ENCODE measurements at regions not wholly inside any gene's neighbourhood (a gene's known extent, or its start where the extent isn't known, plus 50 kb on each side); places are given as distances from the start of the nearest gene placed in this dataset.
"Not testable (repeated sequence)": the region's sequence is repeated elsewhere in the genome, so short reads cannot be mapped to it uniquely, and the experiment has no call there.

GRCh38 chr9:42931045-42931444 is 747.6 kb downstream of the SPATA31A6 start:
- not testable (repeated sequence) for H3K36me3 Mint-ChIP-seq; H3K27ac Mint-ChIP-seq; H3K27me3 Mint-ChIP-seq; ATAC-seq (ENCODE audit: low read depth in 2 of 2); H3K9me3 Mint-ChIP-seq; DNase-seq; H3K4me1 Mint-ChIP-seq; H3K4me3 Mint-ChIP-seq

GRCh38 chr9:42937583-42938235 is 754.2 kb downstream of the SPATA31A6 start:
- not testable (repeated sequence) for H3K9me3 Mint-ChIP-seq; H3K36me3 Mint-ChIP-seq; DNase-seq; ATAC-seq (ENCODE audit: low read depth in 2 of 2); H3K27me3 Mint-ChIP-seq; H3K4me3 Mint-ChIP-seq; H3K4me1 Mint-ChIP-seq; H3K27ac Mint-ChIP-seq

- not testable (repeated sequence) for H3K27me3 Mint-ChIP-seq, H3K9me3 Mint-ChIP-seq
Observed at GRCh38 chr9:42947050-42947449, 763.6 kb downstream of the SPATA31A6 start.

GRCh38 chr9:42951239-42951638 is 767.8 kb downstream of the SPATA31A6 start:
- H3K27ac Mint-ChIP-seq; H3K9me3 Mint-ChIP-seq; ATAC-seq (ENCODE audit: low read depth in 2 of 2); H3K36me3 Mint-ChIP-seq; DNase-seq; H3K27me3 Mint-ChIP-seq; H3K4me1 Mint-ChIP-seq; H3K4me3 Mint-ChIP-seq: not testable (repeated sequence)

More at GRCh38 chr9:42947050-42947449, 763.6 kb downstream of the SPATA31A6 start:
- H3K27ac Mint-ChIP-seq; H3K36me3 Mint-ChIP-seq; DNase-seq; ATAC-seq (ENCODE audit: low read depth in 2 of 2); H3K4me3 Mint-ChIP-seq; H3K4me1 Mint-ChIP-seq: not testable (repeated sequence)

GRCh38 chr9:42965155-42965554 is 781.7 kb downstream of the SPATA31A6 start:
- not testable (repeated sequence) for H3K36me3 Mint-ChIP-seq; H3K27me3 Mint-ChIP-seq; H3K9me3 Mint-ChIP-seq; H3K4me1 Mint-ChIP-seq; H3K4me3 Mint-ChIP-seq; ATAC-seq (ENCODE audit: low read depth in 2 of 2); DNase-seq; H3K27ac Mint-ChIP-seq

- H3K27me3 Mint-ChIP-seq, result peaks cover 0 to 22% (median 4%) of the 10 kb centered on the region in 3 donors
- H3K4me1 Mint-ChIP-seq; DNase-seq; H3K36me3 Mint-ChIP-seq; H3K9me3 Mint-ChIP-seq; ATAC-seq (ENCODE audit: low read depth in 2 of 2); H3K27ac Mint-ChIP-seq; H3K4me3 Mint-ChIP-seq: not testable (repeated sequence)
Observed at GRCh38 chr9:42971872-42972271, 788.4 kb downstream of the SPATA31A6 start.

- not testable (repeated sequence) for H3K36me3 Mint-ChIP-seq; H3K4me1 Mint-ChIP-seq; H3K27ac Mint-ChIP-seq; ATAC-seq (ENCODE audit: low read depth in 2 of 2); H3K9me3 Mint-ChIP-seq; DNase-seq
- Mint-ChIP-seq H3K4me3 (peak overlapping the region in 1 of 8 donors; percentile 42), H3K27me3 (peaks cover 0 to 18% (median 0%) of the 10 kb centered on the region in 3 donors)
Observed at GRCh38 chr9:42974725-42975124, 791.3 kb downstream of the SPATA31A6 start.

GRCh38 chr9:42984761-42985160 is 801.3 kb downstream of the SPATA31A6 start:
- not testable (repeated sequence) for H3K4me3 Mint-ChIP-seq; H3K4me1 Mint-ChIP-seq; H3K9me3 Mint-ChIP-seq; ATAC-seq (ENCODE audit: low read depth in 2 of 2); DNase-seq; H3K36me3 Mint-ChIP-seq; H3K27me3 Mint-ChIP-seq; H3K27ac Mint-ChIP-seq
